Naive thymus-derived CD8-positive, alpha-beta T cell (primary cell): ENCODE measurements at regions not wholly inside any gene's neighbourhood (a gene's known extent, or its start where the extent isn't known, plus 50 kb on each side); places are given as distances from the start of the nearest gene placed in this dataset.
"Not testable (repeated sequence)": the region's sequence is repeated elsewhere in the genome, so short reads cannot be mapped to it uniquely, and the experiment has no call there.

Source experiments
- ATAC-seq, 2 donors: fragments of 150-1000 bp; cut with Tn5 transposase in 1 of 2; sonication (Bioruptor Pico), chemical (Tn5 transposase) in 1 of 2; 1 replicate in 1 of 2; 2 replicates in 1 of 2; pipeline ENCODE4 v1.10.0; 2021; ENCODE audit warnings: mild to moderate bottlenecking in 2 of 2, moderate library complexity in 2 of 2
- POLR2A ChIA-PET: fragments of 350-600 bp; sonication (Branson Sonifier 250); formaldehyde crosslinking; loops from one replicate; lab custom pipeline; 2021; ENCODE audit warnings: antibody characterized with exemption; lab: Charles Lee
- DNase-seq, 10 donors: peaks; one replicate each; pipeline versions ENCODE4 v3.0.0 to v3.0.0-alpha.2; 2020 to 2022
- H3K27ac Mint-ChIP-seq, 10 donors: one replicate each; pipeline ENCODE4 v1.8.0; 2020 to 2022; ENCODE audit warnings: mild to moderate bottlenecking in 10 of 10, mixed read lengths in 10 of 10, moderate library complexity in 4 of 10, inconsistent platforms in 1 of 10
- H3K27me3 Mint-ChIP-seq, 5 donors: one replicate each; pipeline ENCODE4 v1.8.0; 2021 to 2022; ENCODE audit warnings: mixed read lengths in 5 of 5
- H3K36me3 Mint-ChIP-seq, 3 donors: one replicate each; pipeline ENCODE4 v1.8.0; 2020 to 2022; ENCODE audit warnings: mixed read lengths in 3 of 3, mild to moderate bottlenecking in 2 of 3, inconsistent platforms in 1 of 3
- H3K4me1 Mint-ChIP-seq, 4 donors: one replicate each; pipeline ENCODE4 v1.8.0; 2021 to 2022; ENCODE audit warnings: mixed read lengths in 4 of 4
- H3K4me3 Mint-ChIP-seq, 10 donors: one replicate each; pipeline ENCODE4 v1.8.0; 2020 to 2022; ENCODE audit warnings: mild to moderate bottlenecking in 10 of 10, mixed read lengths in 10 of 10, moderate library complexity in 6 of 10, inconsistent platforms in 1 of 10
- H3K9me3 Mint-ChIP-seq, 9 donors: one replicate each; pipeline ENCODE4 v1.8.0; 2020 to 2022; ENCODE audit warnings: mixed read lengths in 9 of 9, mild to moderate bottlenecking in 3 of 9, inconsistent platforms in 1 of 9, moderate library complexity in 1 of 9

DNA sequence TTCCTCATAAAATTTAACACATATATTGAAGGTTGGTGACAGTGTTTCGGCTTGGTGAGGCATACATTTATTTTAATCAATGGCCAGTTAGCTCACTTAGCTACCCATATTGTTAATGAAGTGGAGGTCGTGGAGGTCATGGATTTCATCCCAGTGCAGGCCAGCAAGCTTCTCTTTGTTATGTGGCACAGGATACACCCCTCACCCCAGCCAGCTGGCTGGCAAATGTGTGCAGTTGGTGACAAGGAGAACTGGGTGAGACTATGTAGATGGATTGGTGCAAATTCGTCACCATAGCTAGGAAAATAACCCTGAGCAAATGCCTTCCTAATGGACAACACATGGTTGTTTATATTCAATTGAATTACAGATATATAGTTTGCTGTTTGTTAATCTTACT is 50.5 kb upstream of the FOXP2 start:
- no peaks in the 10 kb centered on the region for H3K36me3 Mint-ChIP-seq
- ATAC-seq (no peak), DNase-seq (no peak)
- no peak overlapping the region for H3K27ac Mint-ChIP-seq
- no peak overlapping the region for H3K4me3 Mint-ChIP-seq
- H3K4me1 Mint-ChIP-seq, result no peaks in the 10 kb centered on the region
- peaks cover 0 to 10% (median 0%) of the 10 kb centered on the region in 9 donors for H3K9me3 Mint-ChIP-seq
- POLR2A ChIA-PET, result no interaction called here
- no peaks in the 10 kb centered on the region for H3K27me3 Mint-ChIP-seq

DNA sequence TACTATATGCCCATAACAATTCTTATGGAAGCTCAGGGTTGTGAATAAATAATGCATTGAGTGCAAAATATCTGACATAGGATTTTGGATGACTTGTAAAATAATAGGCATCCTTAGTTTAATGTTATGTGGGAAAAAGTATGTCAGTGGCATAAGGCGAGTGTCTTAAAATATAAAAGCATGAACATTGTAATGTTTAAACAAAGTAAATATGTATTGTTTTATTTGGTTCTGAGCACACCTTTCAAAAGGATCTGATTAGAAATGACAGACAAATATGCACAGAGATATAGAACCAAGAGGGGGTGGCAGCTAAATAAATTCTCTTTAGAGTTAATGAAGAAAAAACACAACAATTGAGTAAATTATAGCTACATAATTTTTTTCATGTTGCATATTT is 51.3 kb upstream of the FOXP2 start:
- peaks cover 0 to 11% (median 2%) of the 10 kb centered on the region in 9 donors for H3K9me3 Mint-ChIP-seq
- H3K4me3 Mint-ChIP-seq, result no peak overlapping the region
- POLR2A ChIA-PET, result no interaction called here
- ATAC-seq, result no peak
- H3K27me3 Mint-ChIP-seq, result no peaks in the 10 kb centered on the region
- H3K27ac Mint-ChIP-seq, result no peak overlapping the region
- no peaks in the 10 kb centered on the region for H3K36me3 Mint-ChIP-seq
- H3K4me1 Mint-ChIP-seq, result no peaks in the 10 kb centered on the region
- no peak for DNase-seq

DNA sequence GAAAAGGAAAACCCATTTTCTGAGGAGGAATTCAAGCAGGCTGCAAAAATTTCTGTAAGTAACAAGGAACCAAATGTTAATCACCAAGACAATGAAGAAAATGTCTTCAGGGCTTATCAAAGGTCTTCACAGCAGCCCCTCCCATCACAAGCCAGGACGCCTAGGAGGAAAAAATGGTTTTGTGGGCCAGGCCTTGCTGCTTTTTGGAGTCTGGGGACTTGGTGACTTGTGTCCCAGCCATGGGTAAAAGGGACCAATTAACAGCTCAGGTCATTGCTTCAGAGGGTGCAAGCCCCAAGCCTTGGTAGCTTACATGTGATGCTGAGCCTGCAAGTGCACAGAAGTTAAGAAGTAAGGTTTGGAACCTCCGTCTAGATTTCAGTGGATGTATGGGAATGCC is 55.7 kb upstream of the FOXP2 start:
- Mint-ChIP-seq H3K4me1 (no peaks in the 10 kb centered on the region), H3K4me3 (no peak overlapping the region), H3K36me3 (no peaks in the 10 kb centered on the region), H3K27ac (no peak overlapping the region), H3K9me3 (peaks cover 2 to 11% (median 5%) of the 10 kb centered on the region in 9 donors), H3K27me3 (no peaks in the 10 kb centered on the region)
- ATAC-seq, result no peak
- peak in 1 of 10 donors; percentile 60 for DNase-seq
- POLR2A ChIA-PET, result no interaction called here

DNA sequence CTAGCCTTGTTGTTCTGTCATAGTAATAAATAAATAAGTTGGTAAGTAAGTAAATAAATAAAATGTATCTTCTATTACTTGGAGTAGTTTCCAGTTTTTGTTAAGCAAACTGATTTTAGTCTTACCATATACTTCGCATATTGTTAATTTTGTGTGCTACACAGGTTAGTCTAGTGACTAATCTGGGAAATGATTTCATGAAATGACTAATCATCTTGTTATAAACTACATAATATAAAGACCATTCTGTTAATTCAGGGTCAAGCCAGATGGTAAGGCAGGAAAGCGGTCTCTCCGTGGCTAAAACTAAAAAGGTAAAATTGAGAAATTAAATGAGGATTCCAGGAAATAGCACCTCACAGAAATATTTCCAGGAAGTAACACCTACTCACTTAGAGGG is 58.5 kb upstream of the FOXP2 start:
- DNase-seq, result no peak
- H3K4me3 Mint-ChIP-seq, result no peak overlapping the region
- H3K9me3 Mint-ChIP-seq, result peaks cover 2 to 10% (median 5%) of the 10 kb centered on the region in 9 donors
- POLR2A ChIA-PET, result no interaction called here
- no peak overlapping the region for H3K27ac Mint-ChIP-seq
- H3K4me1 Mint-ChIP-seq, result no peaks in the 10 kb centered on the region
- no peak for ATAC-seq
- no peaks in the 10 kb centered on the region for H3K36me3 Mint-ChIP-seq
- H3K27me3 Mint-ChIP-seq, result no peaks in the 10 kb centered on the region

DNA sequence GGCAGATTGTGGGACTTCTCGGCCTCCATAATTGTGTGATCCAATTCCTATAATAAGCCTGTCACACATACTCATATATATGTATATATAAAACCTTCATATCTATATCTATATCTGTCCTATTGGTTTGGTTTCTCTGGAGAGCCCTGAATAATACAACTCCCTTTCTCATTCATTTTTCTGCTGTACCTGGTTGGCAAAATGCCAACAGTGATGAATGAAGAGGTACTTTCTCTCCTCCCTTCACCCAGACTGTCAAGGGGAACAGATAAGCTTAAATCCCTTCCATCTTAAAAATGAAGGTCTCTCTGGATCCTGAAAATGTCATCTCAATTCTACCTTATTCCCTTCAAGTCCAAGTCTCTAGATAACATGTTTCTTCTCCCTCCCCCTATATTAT is 60.3 kb upstream of the FOXP2 start:
- no peak for DNase-seq
- peaks cover 0 to 7% (median 3%) of the 10 kb centered on the region in 9 donors for H3K9me3 Mint-ChIP-seq
- no peaks in the 10 kb centered on the region for H3K4me1 Mint-ChIP-seq
- no peak for ATAC-seq
- H3K4me3 Mint-ChIP-seq, result no peak overlapping the region
- POLR2A ChIA-PET, result no interaction called here
- no peaks in the 10 kb centered on the region for H3K27me3 Mint-ChIP-seq
- no peaks in the 10 kb centered on the region for H3K36me3 Mint-ChIP-seq
- H3K27ac Mint-ChIP-seq, result no peak overlapping the region

DNA sequence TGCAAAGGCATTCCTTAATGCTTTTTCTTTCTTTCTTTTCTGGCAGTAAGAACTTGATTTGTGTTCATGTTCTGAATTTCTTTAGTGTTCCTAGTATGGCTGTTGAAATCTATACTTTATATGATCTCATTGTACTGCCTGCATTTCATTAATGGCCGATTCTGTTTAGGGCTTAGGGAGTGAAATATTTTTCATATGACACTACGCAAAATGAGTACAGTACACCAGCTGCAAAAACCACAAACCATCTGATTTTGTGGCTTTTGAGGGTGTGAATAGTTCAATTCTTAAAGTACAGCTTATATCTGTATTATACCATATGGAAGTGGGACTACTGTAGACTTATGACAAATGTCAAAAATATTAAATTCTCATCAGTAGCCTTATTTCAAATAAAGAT is 69.1 kb upstream of the FOXP2 start:
- POLR2A ChIA-PET, result no interaction called here

DNA sequence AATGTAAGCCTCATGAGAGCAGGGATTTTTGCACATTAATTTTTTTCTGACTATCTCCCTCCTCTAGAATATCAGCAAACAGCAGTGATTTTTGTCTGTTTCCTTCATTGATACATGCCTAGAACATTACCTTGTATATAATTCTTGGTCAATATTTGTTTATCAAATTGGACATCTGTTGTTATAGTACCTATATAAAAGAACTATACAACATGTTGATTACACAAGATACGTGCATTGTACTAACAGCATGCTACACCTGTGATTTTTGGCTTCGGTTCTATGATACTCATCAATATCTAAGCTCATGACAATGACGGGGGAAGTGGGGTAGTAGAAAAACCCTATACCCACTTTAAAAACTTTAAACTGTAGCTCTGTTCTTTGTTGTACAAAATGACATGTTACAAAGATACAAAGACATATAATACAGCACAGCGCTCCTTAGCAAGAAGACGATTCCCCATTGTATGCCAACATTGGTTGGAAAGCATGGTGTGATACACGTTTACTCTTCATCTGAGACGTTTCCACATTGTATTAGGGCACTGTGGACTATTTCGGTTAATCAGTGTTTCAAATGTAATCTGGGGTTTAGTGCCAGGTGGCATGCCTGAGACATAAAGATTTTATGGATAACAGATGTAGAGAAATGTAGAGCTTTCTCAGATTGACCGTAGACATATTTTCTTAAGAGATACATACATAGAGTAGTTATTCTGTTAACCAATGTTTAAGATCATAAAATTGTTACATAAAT is 70.5 kb upstream of the FOXP2 start:
- Mint-ChIP-seq H3K4me1 (no peaks in the 10 kb centered on the region), H3K4me3 (no peak overlapping the region), H3K27me3 (peaks cover 0 to 2% (median 0%) of the 10 kb centered on the region in 5 donors), H3K36me3 (no peaks in the 10 kb centered on the region), H3K9me3 (no peaks in the 10 kb centered on the region), H3K27ac (no peak overlapping the region)
- POLR2A ChIA-PET, result no interaction called here
- ATAC-seq, result no peak
- no peak for DNase-seq

More for the DNA sequence above, 69.1 kb upstream of the FOXP2 start:
- Mint-ChIP-seq H3K4me3 (no peak overlapping the region), H3K27ac (no peak overlapping the region), H3K36me3 (no peaks in the 10 kb centered on the region), H3K9me3 (peaks cover 0 to 2% (median 0%) of the 10 kb centered on the region in 9 donors), H3K27me3 (peaks cover 0 to 2% (median 0%) of the 10 kb centered on the region in 5 donors), H3K4me1 (no peaks in the 10 kb centered on the region)
- DNase-seq (no peak), ATAC-seq (no peak)

DNA sequence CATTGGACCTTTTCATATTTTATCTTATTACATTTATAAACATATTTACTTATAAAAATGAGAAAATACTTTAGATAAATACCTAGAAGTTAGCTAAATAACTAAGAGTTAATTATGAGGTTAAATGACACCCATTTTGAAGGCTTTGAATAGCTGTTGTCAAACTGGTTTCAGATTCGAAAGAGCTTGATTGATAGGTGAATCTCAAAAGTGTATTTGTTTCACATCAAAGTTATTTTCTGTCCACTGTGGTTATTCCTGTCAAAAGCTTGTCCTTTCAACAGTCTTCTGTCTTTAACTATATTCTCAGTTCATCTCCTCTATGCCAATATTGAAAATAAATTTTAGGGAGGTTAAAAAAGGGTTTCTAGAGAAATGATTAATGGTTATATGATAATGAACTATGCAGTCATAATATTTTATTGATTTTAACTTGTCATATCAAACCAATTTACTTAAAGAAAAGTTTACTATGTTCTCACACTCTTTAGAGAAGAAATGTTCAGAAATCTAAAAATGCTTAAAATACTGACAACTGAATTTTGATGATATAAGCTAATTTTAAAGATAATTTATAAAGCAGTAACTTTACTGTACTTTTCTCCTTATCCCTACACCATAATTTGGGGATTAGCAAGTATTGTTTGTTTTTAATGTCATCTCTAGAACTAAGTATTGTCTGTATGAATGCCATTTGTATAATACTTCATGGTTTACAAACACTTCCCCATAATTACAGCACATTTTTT is 72.0 kb upstream of the FOXP2 start:
- H3K4me3 Mint-ChIP-seq, result no peak overlapping the region
- no peak overlapping the region for H3K27ac Mint-ChIP-seq
- no peaks in the 10 kb centered on the region for H3K36me3 Mint-ChIP-seq
- DNase-seq (no peak), ATAC-seq (no peak)
- POLR2A ChIA-PET, result no interaction called here
- H3K9me3 Mint-ChIP-seq, result no peaks in the 10 kb centered on the region
- H3K4me1 Mint-ChIP-seq, result no peaks in the 10 kb centered on the region
- peaks cover 0 to 2% (median 0%) of the 10 kb centered on the region in 5 donors for H3K27me3 Mint-ChIP-seq

DNA sequence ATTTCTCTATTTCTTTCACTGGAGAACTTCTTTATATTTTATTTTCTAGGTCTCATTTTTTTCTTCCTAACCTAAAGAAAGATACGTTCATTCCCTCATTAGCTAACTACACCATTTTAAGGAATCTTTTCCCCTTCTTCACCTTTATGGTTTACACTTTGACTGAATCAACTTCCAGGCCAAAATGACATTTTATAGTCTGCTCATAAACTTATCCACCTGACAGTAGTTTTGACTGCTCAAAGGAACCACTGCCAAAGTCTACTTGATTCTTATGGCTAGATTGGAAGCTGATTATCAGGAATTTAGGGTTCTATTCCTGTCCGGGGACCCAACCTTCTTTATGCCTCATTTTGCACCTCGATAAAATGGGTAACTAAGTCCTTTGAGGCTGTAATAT is 73.0 kb upstream of the FOXP2 start:
- DNase-seq (no peak), ATAC-seq (no peak)
- Mint-ChIP-seq H3K27ac (no peak overlapping the region), H3K9me3 (no peaks in the 10 kb centered on the region), H3K36me3 (no peaks in the 10 kb centered on the region), H3K4me3 (no peak overlapping the region), H3K4me1 (no peaks in the 10 kb centered on the region), H3K27me3 (peaks cover 0 to 2% (median 0%) of the 10 kb centered on the region in 5 donors)
- POLR2A ChIA-PET, result no interaction called here

DNA sequence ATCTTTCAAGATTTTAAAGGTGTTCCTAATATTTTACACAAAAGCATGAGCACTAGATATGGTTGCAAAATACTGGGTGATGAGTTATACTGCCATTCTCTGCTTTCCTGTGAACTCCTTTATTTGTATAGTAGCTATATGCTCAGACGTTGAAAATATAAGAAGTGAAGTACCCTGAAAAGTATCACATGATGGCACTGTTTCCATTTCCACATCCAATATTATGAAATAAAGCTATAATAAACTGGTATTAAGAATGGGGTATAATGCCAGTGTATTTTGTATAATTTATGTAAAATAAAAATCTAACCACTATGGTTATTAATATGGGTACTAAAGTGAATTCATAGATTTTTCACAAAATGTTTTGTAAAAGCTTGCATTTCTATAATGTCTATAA is 79.6 kb upstream of the FOXP2 start:
- no peak overlapping the region for H3K27ac Mint-ChIP-seq
- no peaks in the 10 kb centered on the region for H3K36me3 Mint-ChIP-seq
- no peaks in the 10 kb centered on the region for H3K4me1 Mint-ChIP-seq
- POLR2A ChIA-PET, result no interaction called here
- H3K4me3 Mint-ChIP-seq, result no peak overlapping the region
- no peaks in the 10 kb centered on the region for H3K27me3 Mint-ChIP-seq
- no peaks in the 10 kb centered on the region for H3K9me3 Mint-ChIP-seq
- DNase-seq, result no peak
- no peak for ATAC-seq

DNA sequence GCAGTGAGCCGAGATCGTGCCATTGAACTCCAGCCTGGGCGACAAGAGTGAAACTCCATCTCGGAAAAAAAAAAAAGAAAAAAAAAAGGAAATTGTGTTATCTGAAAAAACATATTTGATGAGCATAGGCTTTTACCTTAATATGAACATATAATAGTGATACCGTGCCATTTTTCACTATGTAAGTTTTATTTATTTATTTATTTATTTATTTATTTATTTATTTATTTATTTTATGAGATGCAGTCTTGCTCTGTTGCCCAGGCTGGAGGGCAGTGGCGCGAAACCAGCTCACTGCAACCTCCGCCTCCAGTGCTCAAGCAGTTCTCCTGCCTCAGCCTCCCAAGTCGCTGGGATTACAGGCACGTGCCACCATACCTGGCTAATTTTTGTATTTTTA is 85.2 kb upstream of the FOXP2 start:
- POLR2A ChIA-PET, H3K36me3 Mint-ChIP-seq, H3K27me3 Mint-ChIP-seq, H3K27ac Mint-ChIP-seq, H3K9me3 Mint-ChIP-seq, ATAC-seq, H3K4me3 Mint-ChIP-seq, DNase-seq, H3K4me1 Mint-ChIP-seq: not testable (repeated sequence)

DNA sequence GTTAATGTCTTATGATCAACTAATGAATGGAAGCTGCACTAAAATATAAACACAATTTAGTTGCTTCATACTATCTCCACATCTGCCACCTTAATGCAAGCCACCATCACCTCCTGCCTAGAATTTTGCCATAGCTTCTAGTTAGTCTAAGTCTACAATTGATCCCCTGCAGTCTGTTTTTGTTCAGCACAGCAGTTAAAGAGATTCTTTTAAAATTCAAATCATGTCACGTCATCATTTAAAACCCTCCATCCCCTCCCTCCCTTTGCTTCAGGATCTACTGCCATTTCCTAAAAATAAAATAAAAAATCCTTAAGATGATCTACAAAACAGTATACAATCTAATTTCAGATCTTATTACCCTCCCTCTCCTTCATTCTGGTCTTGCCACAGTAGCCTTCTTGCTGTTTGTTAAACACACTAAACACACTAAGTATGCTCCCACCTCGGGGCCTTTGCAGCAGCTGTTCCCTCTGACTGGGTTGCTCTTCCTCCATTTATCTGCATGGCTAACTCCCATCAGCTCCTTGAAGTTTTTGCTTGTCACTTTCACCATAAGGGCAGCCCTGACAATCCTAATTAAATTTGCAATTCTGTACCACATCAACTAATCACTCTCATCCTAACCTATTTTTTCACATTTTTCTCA is 97.0 kb upstream of the FOXP2 start:
- no peak overlapping the region for H3K27ac Mint-ChIP-seq
- peaks cover 0 to 3% (median 0%) of the 10 kb centered on the region in 5 donors for H3K27me3 Mint-ChIP-seq
- POLR2A ChIA-PET, result no interaction called here
- DNase-seq, result no peak
- H3K36me3 Mint-ChIP-seq, result no peaks in the 10 kb centered on the region
- no peak for ATAC-seq
- no peaks in the 10 kb centered on the region for H3K4me1 Mint-ChIP-seq
- H3K9me3 Mint-ChIP-seq, result peaks cover 0 to 3% (median 0%) of the 10 kb centered on the region in 9 donors
- H3K4me3 Mint-ChIP-seq, result no peak overlapping the region

DNA sequence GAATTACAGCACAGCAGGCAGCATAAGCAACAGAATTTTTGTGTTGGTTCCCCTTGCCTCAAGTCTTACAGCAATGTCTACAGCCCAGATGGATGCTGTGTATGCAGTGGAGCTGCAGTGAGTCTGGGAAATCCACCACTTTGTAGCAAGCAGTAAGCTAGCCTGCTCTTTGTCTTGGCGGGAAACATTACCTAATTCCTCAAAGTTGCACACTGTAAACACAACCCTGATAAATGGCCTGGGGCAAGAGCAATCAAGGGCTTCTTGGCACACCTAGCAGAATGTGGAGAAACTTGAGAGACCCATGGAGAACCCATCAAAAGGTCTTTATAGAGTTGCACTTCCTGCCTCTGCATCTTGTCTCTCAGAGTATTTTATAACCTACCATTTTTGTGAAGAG is 102.0 kb upstream of the FOXP2 start:
- H3K4me3 Mint-ChIP-seq, result no peak overlapping the region
- peaks cover 0 to 6% (median 0%) of the 10 kb centered on the region in 9 donors for H3K9me3 Mint-ChIP-seq
- ATAC-seq (no peak), DNase-seq (no peak)
- no peaks in the 10 kb centered on the region for H3K36me3 Mint-ChIP-seq
- peaks cover 0 to 4% (median 0%) of the 10 kb centered on the region in 5 donors for H3K27me3 Mint-ChIP-seq
- H3K4me1 Mint-ChIP-seq, result no peaks in the 10 kb centered on the region
- POLR2A ChIA-PET, result no interaction called here
- no peak overlapping the region for H3K27ac Mint-ChIP-seq
